GM21619 (cell line): ENCODE measurements at regions not wholly inside any gene's neighbourhood (a gene's known extent, or its start where the extent isn't known, plus 50 kb on each side); places are given as distances from the start of the nearest gene placed in this dataset.

Source experiments
- ATAC-seq: cut with Tn5 transposase; IDR thresholded peaks from one replicate; pipeline ENCODE4 v1.9.1; 2021; ENCODE audit not compliant: unreplicated experiment

DNA sequence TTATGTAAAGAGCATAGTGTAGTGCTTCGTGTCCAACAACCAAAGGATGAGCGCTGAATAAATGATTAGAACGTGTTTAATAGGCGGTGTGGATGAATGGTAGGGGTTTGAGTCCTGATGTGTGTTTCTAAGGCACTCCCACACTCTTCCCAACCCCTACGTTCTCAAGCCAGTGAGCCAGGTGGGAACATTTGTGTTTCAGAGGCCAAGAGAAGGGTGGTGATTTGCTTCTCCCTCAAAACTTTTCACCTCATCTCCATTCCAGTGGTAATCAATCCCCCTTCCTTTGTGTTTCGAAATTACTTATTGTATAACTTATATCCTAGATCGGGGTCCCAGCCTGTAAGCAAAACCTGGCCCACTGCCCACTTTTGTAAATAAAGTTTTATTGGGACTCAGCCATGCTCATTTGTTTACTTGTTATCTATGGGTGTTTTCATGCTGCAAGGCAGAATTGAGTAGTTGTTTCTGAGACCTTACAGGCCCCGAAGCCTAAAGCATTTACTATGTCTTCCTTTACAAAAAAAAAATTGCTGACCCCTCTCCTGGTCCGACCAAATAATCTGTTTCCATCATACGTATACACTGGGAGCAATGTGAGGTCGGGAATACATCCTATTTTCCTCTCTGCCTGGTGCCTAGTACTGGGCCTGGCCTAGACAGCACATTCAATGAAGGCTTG lies 150.8 kb upstream of the MYCN start:
- no peak for ATAC-seq

DNA sequence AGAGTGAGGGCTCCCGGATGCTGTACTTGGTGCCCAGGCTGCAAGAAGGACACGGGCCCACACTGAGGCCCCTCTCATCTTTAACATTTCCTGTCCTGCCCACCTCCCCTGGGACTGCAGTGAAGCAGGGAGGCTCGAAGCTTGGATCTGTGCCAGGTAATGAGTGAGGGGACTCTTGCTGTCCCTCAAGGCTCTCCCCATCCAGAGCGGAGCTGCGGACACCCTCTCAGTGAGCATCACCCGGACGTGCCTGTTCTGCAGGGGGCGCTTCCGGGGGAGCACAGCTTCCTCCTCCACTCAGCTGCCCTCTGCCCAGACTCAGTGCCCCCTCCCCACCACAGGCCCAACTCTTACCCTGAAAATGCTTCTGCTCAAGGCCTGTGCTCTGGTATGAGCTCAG lies 150.0 kb upstream of the MYCN start:
- ATAC-seq, result no peak

DNA sequence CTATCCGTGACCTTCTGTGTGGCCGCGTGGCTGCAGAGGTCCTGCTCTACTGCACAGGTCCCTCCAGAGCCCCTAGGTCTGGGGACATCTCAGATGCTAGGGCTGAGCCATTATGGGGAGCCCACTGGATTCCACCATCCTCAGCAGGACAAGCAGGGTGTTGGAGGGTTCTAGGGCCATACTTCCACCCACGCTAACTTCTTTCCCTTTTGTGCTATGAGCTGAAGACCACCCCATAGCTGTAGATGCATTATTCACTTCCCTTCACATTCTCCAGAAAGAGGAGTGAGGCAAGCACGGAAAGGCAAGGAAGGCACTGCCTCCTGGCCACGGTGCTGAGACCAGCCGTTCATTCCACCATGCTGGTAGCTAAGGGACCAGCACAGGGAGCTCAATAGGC lies 149.5 kb upstream of the MYCN start:
- no peak for ATAC-seq

DNA sequence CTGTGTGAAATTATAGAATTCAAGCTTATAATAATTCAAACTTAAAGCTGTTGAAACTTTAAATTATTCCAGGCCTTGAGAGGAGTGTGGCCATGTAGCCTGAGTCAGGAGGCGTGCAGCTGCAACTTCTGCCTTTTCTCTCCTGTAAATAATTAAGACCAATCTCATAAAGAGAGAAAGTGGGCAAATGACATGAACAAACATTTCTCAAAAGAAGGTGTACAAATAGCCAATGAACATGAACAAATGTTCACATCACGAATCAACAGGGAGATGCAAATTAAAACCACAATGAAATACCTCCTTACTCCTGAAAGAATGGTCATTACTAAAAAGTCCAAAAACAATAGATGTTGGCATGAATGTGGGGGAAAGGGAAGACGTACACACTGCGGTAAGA lies 149.1 kb upstream of the MYCN start:
- no peak for ATAC-seq

DNA sequence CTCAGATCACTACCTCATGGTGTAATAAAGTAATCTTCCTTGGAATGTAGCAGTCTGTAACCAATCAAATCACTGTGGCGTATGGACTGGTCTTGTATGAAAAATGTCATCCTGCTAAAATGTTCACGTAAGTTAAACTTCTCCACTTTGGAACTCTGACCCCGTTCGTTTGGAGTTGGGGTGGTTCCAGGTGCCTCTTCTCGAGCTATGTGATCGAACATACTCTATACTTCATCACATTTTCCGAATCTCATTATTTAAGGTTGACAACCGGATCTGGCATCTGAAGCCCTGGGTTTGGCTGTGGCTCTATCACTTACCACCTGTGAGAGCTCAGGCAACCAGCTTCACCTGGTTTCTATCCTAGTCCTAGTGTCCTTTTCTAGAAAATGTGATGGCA lies 148.0 kb upstream of the MYCN start:
- no peak for ATAC-seq

DNA sequence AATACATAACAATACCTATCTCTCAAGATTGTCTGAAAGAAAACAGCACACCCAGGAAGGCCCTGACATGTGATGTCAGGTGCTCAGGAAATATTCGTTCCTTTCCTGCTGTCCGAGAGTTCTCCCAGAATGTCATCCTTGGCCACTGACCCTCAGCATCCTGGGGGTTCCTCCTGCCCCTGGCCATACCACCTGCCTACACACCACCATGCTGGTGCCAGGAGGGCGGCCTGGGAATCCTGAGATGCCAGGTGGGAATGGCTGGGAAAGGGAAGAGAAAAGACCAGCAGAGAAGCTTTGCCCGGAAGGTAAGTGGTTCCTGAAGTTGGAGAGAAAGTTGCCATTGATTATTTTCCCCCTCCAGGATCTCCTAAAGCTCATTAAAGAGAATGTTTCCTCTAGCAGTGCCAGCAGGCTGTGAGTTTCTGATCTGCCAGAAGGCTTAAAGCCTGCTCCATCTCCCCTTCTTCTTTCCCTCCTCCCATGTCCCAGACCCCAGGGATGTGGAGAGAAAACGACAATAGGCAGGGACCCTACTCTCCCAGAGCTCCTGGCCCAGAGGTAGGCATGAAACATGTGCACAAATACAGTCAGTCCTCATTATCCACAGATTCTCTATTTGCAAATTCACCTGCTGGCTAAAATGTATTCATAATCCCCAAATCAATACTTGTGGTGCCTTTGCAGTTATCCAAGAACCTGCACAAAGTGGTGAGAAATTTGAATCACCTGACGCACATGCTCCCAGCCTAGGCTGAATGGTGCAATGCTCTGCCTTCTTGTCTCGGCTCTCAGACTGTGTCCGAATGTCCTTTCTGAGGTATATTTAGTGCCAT lies 147.1 kb upstream of the MYCN start:
- no peak for ATAC-seq

DNA sequence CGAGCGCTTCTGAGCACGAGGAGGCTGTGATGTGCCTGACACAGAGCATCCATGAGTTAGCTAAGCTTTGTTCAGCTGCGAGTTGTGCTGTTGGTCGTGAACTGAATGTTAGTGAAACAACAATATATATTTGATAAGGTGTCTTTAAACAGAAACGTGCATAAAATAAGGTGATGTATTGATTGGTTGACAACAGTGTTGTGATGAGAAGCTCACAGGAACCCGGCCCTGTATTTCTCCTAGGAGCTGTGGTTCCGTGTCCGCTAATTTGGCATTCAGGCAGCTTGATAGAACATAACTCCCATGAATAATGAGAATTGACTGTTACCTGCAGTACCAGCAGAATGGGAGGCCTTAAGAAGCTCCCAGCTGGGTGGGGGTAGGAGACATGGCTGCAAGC lies 146.4 kb upstream of the MYCN start:
- ATAC-seq, result no peak

DNA sequence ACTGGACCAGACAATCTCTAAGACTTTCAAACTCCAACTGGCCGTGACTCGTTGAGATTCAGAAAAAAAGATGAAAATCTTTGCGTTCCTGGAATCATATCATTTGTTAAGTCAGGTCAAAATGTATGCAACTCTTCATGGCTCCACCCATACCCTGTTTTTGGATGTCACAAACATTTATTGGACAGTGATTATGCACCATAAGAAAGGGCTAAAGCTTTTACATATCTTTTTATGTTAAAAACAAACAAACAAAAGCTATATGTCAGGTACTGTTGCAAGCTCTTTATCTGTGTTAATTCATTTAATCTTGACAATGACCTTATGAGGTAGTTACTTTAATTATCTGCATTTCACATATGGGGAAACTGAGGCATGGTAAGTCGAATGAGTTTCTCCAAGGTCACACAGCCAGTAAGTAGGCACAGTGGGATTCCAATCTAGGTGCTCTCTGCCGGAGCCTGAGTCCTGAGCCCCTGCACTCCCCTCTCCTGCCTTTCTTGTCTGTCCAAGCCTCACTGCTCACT lies 145.7 kb upstream of the MYCN start:
- no peak for ATAC-seq

DNA sequence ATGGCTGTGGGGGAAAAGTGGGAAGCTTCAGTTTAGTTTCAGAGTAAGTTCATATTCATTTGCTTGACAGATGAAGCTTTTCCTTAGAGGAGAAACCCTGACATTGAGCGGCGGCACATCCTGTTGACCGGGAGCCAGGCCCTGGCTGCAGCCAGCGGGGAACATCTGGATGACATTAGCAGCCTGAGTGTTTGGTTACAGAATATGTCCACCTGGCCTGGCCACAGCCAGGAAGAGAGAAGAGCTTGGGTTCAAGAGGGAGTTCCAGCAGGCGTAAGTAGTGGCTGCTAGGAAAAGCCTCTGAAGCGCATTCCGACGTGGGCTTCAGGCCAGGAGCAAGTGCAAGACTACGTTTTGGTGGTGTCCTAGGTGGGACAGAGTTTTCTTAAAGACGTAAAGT lies 144.9 kb upstream of the MYCN start:
- ATAC-seq, result no peak

DNA sequence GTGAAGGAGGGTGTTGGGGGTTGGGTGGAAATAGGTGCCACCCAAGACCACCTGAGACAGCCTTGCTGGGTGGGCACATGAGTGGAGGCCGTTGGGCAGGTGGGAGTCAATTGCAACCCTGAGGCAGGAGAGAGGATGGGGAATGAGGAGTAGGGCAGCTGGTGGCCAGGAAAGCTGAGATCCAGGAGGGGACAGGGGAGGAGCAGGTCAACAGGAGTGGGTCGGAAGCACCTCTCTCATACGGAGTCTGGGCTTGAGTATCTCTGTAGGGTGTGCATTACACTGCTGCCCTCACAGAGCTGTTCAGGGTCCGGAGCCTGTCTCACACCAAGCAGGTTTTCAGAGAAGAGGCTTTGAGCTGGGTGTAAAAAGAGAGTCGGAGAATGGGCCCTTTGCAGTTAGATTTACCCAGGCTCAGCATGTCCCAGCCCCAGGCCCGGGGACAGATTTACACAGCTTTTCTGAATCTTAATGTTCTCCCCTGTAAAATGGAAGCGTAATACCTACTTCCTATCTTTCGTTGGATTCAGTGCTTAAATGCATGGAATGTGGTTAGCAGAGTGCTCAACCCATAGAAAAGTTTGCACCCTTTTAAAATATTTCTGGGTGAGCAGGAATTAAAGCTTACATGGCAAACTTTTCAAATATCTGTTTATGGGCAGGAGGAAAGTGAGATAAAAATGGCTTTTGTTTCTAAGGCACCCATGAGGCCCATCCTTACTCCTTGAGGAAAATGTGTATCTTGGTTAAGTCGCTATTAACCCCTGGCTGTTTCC lies 144.0 kb upstream of the MYCN start:
- ATAC-seq, result no peak

DNA sequence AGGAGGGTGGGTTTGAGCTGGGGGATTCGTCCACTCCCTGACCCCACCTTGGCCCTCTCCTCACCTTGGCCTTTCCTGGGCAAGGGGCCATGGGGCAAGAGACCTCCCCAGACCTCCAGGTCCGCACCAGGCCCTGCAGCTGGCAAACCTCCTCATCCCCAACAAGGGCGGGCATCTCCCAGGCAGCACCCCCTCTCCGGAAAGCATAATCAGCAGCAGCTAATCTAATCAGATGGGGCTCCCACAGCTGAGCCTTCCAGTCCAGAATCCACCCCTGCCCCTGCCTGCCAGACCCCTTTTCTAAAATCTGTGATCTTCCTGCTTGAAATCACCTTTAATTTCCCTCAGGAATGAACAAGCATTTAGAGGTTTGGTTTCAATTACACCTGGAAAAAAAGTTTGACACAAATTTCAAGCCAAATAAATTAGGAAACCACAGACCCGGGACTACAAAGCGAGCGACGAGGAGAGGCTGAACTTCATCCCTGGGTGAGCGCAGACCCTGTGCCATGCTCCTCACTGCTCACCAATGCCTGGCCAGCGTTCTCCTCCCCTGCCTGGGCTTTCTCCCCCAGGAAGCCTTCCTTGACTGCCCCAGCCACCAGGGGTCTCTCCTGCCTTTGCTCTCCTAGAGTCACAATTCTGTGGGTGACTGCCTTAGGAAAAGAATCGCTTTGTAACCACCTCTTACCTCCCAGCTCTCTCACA lies 143.0 kb upstream of the MYCN start:
- ATAC-seq, result no peak

DNA sequence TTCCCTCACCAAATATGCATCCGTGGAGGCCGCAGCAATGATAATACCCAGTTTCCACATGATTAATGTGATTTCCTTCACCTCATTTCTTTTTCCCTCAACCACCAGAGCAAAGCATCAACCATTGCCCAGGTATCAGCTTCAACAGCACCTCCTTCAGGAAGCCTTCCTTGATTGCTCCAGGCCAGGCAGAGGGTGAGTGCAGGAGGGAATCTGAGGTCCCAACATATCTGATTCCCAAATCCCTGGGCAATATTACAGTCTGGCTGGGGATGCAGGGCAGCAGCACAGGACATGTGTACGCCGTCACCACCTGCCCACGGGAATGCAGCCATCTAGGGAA lies 142.4 kb upstream of the MYCN start:
- ATAC-seq, result no peak

DNA sequence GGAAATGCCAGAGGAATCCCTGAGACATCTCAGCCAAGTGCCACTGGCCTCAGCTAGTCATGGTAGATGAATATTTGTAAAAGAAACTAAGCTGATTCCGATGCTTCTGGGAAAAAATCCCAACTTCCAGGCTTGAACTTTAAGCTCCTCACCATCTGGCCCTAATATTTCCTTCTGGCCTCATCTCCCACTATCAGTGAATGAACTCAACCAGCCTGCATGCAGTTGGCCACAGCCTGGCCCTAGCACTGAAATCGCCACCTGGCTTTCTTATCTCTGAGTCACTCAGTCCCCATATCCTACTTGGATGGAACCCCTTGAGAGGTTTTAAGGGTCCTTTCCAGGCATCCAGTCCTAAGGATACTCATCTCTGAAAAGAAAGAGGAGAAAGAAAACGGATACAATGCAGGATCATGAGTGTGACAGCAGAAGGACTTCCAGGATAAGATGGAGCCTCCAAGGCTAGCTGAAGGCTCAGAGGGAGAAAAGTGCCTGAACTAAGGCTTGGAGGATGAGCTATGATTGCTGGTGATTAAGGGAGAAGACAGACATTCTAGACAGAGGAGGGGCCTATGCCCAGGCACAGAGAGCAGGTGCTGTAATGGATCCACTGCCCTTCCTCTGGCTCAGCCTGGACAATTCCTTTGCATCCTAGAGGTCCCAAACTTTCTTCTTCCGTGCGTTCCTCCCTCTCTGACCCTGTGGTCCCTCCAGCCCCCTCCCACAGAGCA lies 141.5 kb upstream of the MYCN start:
- no peak for ATAC-seq

DNA sequence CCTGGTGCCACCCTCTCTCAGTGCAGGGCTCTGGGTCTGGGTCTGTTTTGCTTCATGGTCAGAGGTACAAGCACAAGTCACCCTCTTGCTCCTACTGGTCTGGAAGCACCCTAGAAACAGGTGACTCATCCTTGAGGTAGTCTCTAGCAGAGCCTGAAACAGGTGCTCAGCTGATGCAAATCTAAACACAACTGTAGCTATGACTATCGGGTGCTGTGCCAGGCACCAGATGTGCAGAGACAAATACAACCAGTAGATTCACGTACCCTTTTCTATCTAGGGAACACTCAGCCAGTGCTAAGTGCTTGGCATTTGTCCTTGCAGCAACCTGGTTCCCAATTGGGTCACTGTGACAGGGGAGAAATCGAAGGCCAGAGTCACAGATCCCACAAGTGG lies 140.9 kb upstream of the MYCN start:
- peak; percentile 70 for ATAC-seq

DNA sequence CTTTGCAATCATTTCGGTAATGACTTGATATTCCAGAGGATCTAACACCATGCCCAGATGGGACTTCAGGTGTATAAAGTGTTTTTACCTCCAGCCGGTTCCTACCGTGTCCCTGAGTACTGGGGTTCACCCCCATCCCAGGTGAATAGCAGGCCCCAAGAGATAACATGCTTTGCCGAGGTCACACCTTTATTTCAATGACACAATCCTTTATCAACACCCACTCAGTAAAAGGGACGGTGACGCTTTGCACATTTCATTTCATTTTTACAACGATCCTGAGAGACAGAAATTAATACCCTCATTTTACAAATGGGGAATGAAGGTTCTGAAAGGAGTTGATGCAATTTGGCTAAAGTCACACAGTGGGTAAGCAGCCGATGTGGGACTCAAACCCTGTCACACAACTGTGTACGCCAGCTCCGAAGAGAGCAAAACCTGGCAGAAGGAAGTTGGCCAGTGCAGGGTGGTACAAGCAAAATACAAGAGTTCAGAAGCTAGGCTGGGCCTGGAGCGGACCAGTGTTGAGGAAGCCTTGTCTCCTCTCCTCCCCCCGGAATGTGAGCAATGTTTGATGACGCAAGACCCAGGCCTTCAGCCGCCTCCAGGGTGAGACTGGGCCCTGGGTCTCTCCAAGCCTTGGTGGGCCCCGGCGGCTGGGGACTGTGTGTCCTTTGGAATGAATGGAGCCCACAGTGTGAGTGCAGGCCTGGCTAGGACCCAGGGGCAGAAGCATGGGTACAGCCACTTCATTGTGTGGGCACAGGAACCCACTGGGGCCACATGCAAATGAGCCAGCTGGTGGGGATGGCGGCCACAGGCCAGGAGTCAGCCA lies 139.6 kb upstream of the MYCN start:
- ATAC-seq, result no peak

DNA sequence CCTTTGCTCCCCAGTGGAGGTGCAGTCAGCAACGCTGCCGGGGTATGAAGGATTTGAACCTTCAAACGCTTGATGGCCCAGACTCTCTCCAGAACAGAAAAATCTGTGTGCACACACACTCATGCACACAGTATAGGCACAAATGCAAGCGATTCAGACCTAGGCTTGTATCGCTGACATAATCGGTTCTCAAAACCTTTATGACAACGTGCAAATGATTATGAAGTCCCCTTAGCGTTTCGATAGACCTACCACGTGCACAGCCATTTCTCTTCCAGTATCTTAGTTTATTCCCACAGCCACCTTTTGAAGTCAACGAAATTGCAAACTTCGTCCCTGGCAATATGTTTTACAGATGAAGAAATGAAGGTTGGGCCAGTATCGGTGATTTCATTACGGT lies 138.9 kb upstream of the MYCN start:
- ATAC-seq, result no peak

DNA sequence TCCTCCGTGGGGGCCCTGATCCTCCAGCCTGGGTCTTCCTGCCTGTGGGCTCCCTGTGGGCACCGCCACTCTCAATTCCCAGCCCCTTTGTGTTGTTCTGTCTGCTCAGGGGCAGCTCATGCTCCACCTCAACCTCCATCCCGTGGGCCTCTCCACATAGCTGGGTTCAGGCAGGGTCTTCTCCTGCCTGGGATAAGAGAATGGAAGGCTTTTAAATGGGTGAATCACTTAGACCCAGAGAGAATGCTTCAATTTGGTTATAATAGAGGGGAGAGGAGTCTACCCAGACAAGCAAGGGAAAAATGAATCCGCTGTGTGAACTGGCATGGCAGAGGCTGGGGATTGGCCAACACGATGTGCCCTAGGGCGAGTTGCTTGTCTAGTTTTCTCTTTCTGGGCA lies 138.4 kb upstream of the MYCN start:
- ATAC-seq, result no peak

DNA sequence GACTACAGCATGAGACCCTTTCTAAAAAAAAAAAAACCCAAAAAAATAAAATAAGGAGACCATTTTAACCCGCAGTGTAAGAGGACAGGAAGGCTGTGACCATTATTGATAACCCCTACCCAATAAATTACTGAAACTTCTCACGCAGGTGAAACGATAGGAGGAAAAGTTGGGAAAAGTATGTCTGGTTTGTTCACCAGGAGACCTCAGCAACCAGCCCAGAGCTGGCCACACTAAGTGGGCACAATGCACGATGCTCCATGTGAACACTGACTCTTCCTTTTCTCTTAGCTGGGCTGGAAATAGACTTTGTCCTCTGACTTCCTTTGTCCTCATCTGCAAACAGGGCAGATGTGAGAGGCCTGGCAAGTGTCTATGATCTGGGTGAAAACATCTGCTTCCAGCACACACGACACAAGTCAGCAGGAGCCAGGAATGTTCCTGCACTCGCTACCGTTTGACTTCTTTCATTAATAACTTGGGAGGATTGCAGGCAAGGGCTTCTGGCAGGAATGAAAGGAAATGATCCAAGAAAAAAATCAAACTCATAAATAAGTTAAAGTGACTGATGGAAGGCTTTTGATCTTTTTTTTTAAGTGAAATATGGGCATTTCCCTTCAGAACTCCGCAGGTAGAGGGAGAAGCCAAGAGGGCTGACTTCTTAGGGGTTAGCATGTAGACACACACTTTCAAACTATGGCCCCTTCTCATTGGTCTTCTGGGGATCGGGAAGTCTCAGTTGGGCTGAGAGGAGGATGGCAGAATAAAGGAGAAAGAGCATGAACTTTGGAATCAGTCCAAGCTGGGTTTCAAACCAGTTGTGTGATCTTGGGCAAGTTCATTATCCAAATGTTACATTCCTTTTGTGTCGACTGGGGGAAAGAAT lies 137.4 kb upstream of the MYCN start:
- ATAC-seq, result no peak
